CD14-positive monocyte (primary cell): ENCODE measurements at regions not wholly inside any gene's neighbourhood (a gene's known extent, or its start where the extent isn't known, plus 50 kb on each side); places are given as distances from the start of the nearest gene placed in this dataset.

Experiments
- DNase-seq, 3 donors: peaks; one replicate each; pipeline ENCODE4 v3.0.0-alpha.2; 2011 to 2022
- H2AFZ ChIP-seq: 2 replicates; pipeline ENCODE4 v1.6.0; 2012; ENCODE audit warnings: mild to moderate bottlenecking, low read depth, low read length, inconsistent platforms; ENCODE audit not compliant: insufficient read depth, poor library complexity, severe bottlenecking
- H3K27ac ChIP-seq, 2 donors: 1 replicate in 1 of 2; 2 replicates in 1 of 2; pipeline ENCODE4 v1.5.1; 2012 to 2013; ENCODE audit warnings: low read length in 2 of 2, control low read depth in 1 of 2, inconsistent platforms in 1 of 2, low read depth in 1 of 2, mild to moderate bottlenecking in 1 of 2
- H3K27me3 ChIP-seq, 2 donors: one replicate each; pipeline versions ENCODE4 v1.6.0 to v1.6.1; 2011 to 2013; ENCODE audit warnings: low read length in 2 of 2; ENCODE audit not compliant: control insufficient read depth in 2 of 2, insufficient read depth in 2 of 2
- H3K36me3 ChIP-seq, 2 donors: replicated peaks in 1 of 2; 1 replicate in 1 of 2; 2 replicates in 1 of 2; pipeline versions ENCODE4 v1.5.1 to v1.6.1; 2012 to 2013; ENCODE audit warnings: low read length in 2 of 2, control low read depth in 1 of 2, inconsistent platforms in 1 of 2, mild to moderate bottlenecking in 1 of 2; ENCODE audit not compliant: insufficient read depth in 2 of 2, control insufficient read depth in 1 of 2
- H3K4me1 ChIP-seq, 2 donors: 1 replicate in 1 of 2; 2 replicates in 1 of 2; pipeline versions ENCODE4 v1.5.1 to v1.6.1; 2012 to 2013; ENCODE audit warnings: low read length in 2 of 2, control low read depth in 1 of 2, inconsistent platforms in 1 of 2, mild to moderate bottlenecking in 1 of 2, moderate library complexity in 1 of 2; ENCODE audit not compliant: insufficient read depth in 2 of 2, control insufficient read depth in 1 of 2
- H3K4me2 ChIP-seq: replicated peaks from 2 replicates; pipeline ENCODE3; 2012; ENCODE audit warnings: low read length, moderate library complexity, mild to moderate bottlenecking; ENCODE audit not compliant: poor library complexity, severe bottlenecking; ENCODE audit errors: extremely low read depth
- H3K4me3 ChIP-seq, 3 experiments: fragments of 200-600 bp in 1 of 3; sonication (generic) in 1 of 3; replicated peaks in 1 of 3; 1 replicate in 2 of 3; 2 replicates in 1 of 3; pipeline ENCODE4 v1.5.1; 2011 to 2013; ENCODE audit warnings: low read length in 3 of 3, mild to moderate bottlenecking in 3 of 3, control low read depth in 2 of 3, low read depth in 2 of 3, inconsistent platforms in 1 of 3, moderate library complexity in 1 of 3
- H3K79me2 ChIP-seq: 2 replicates; pipeline ENCODE4 v1.6.0; 2012; ENCODE audit warnings: mild to moderate bottlenecking, control low read depth, inconsistent platforms, low read length, moderate library complexity; ENCODE audit not compliant: insufficient read depth
- H3K9ac ChIP-seq: 2 replicates; pipeline ENCODE4 v1.6.0; 2017; ENCODE audit warnings: low read length, mild to moderate bottlenecking; ENCODE audit not compliant: insufficient read depth, poor library complexity, severe bottlenecking
- H3K9me3 ChIP-seq, 2 donors: replicated peaks in 1 of 2; 1 replicate in 1 of 2; 2 replicates in 1 of 2; pipeline versions ENCODE4 v1.5.1 to v1.6.1; 2012 to 2013; ENCODE audit warnings: low read length in 2 of 2, control low read depth in 1 of 2; ENCODE audit not compliant: control insufficient read depth in 1 of 2, insufficient read depth in 1 of 2
- H4K20me1 ChIP-seq: 2 replicates; pipeline ENCODE4 v1.6.0; 2012; ENCODE audit warnings: mild to moderate bottlenecking, low read length, control low read depth, moderate library complexity; ENCODE audit not compliant: insufficient read depth
- H3K27ac Mint-ChIP-seq, 7 donors: one replicate each; pipeline ENCODE4 v1.8.0; 2020; ENCODE audit warnings: mild to moderate bottlenecking in 7 of 7, mixed read lengths in 7 of 7, moderate library complexity in 6 of 7, inconsistent platforms in 2 of 7
- H3K27me3 Mint-ChIP-seq, 3 donors: one replicate each; pipeline ENCODE4 v1.8.0; 2021 to 2022; ENCODE audit warnings: low read depth in 3 of 3, mild to moderate bottlenecking in 3 of 3, mixed read lengths in 3 of 3, moderate library complexity in 3 of 3, inconsistent platforms in 1 of 3
- H3K36me3 Mint-ChIP-seq, 2 donors: one replicate each; pipeline ENCODE4 v1.8.0; 2020; ENCODE audit warnings: mixed read lengths in 2 of 2, inconsistent platforms in 1 of 2, mild to moderate bottlenecking in 1 of 2
- H3K4me1 Mint-ChIP-seq: one replicate; pipeline ENCODE4 v1.8.0; 2020; ENCODE audit warnings: mild to moderate bottlenecking, mixed read lengths
- H3K4me3 Mint-ChIP-seq, 2 donors: one replicate each; pipeline ENCODE4 v1.8.0; 2020; ENCODE audit warnings: mild to moderate bottlenecking in 2 of 2, mixed read lengths in 2 of 2, moderate library complexity in 1 of 2
- H3K9me3 Mint-ChIP-seq, 7 donors: one replicate each; pipeline ENCODE4 v1.8.0; 2020 to 2022; ENCODE audit warnings: mixed read lengths in 7 of 7, mild to moderate bottlenecking in 6 of 7, moderate library complexity in 6 of 7, inconsistent platforms in 2 of 7
- WGBS: methylation state at CpG from one replicate; pipeline ENCODE4 v1.1.5; 2013; ENCODE audit warnings: missing lambda C conversion rate; ENCODE audit not compliant: insufficient coverage; 5-methylcytosine and 5-hydroxymethylcytosine counted together
- intact Hi-C, 2 donors: fragments of 100-400 bp; cut with micrococcal nuclease; formaldehyde crosslinking; loops; one replicate each; pipeline versions ENCODE4 v1.15.0 to v1.15.1; 2023
- TF ChIP-seq, protein P1 (sequence below): fragments of 200-600 bp; IDR thresholded peaks from one replicate; pipeline ENCODE4 v1.8.0; 2022; ENCODE audit warnings: antibody characterized with exemption, mild to moderate bottlenecking

GRCh38 chr3:132211896-132212295 lies 105.3 kb upstream of the ACP3 start:
- H3K9ac ChIP-seq: no peak overlapping the region
- H3K27ac Mint-ChIP-seq: no peak overlapping the region
- H3K9me3 ChIP-seq: no peaks in the 10 kb centered on the region
- H3K79me2 ChIP-seq: no peaks in the 10 kb centered on the region
- H3K4me1 ChIP-seq: peaks cover 5 to 7% of the 10 kb centered on the region in 2 donors
- peaks cover 27% of the 10 kb centered on the region for H3K4me1 Mint-ChIP-seq
- no peak overlapping the region for H3K27ac ChIP-seq
- H3K27me3 Mint-ChIP-seq: peaks cover 1 to 5% (median 5%) of the 10 kb centered on the region in 3 donors
- no peak overlapping the region for H3K4me2 ChIP-seq
- TF ChIP-seq, protein P1, sequence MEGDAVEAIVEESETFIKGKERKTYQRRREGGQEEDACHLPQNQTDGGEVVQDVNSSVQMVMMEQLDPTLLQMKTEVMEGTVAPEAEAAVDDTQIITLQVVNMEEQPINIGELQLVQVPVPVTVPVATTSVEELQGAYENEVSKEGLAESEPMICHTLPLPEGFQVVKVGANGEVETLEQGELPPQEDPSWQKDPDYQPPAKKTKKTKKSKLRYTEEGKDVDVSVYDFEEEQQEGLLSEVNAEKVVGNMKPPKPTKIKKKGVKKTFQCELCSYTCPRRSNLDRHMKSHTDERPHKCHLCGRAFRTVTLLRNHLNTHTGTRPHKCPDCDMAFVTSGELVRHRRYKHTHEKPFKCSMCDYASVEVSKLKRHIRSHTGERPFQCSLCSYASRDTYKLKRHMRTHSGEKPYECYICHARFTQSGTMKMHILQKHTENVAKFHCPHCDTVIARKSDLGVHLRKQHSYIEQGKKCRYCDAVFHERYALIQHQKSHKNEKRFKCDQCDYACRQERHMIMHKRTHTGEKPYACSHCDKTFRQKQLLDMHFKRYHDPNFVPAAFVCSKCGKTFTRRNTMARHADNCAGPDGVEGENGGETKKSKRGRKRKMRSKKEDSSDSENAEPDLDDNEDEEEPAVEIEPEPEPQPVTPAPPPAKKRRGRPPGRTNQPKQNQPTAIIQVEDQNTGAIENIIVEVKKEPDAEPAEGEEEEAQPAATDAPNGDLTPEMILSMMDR: no peak
- DNase-seq: peak in 1 of 3 donors; percentile 2
- no peak overlapping the region for H2AFZ ChIP-seq
- intact Hi-C loops: no loop called here
- H3K36me3 ChIP-seq: no peaks in the 10 kb centered on the region
- no peaks in the 10 kb centered on the region for H4K20me1 ChIP-seq
- no peaks in the 10 kb centered on the region for H3K36me3 Mint-ChIP-seq
- no peaks in the 10 kb centered on the region for H3K9me3 Mint-ChIP-seq
- no peak overlapping the region for H3K4me3 ChIP-seq
- no peak overlapping the region for H3K4me3 Mint-ChIP-seq
- H3K27me3 ChIP-seq: no peaks in the 10 kb centered on the region

- H3K4me2 ChIP-seq: no peak overlapping the region
- H2AFZ ChIP-seq: no peak overlapping the region
- H4K20me1 ChIP-seq: no peaks in the 10 kb centered on the region
- no peaks in the 10 kb centered on the region for H3K36me3 ChIP-seq
- no peak overlapping the region for H3K27ac ChIP-seq
- H3K4me3 ChIP-seq: no peak overlapping the region
- Mint-ChIP-seq H3K9me3 (no peaks in the 10 kb centered on the region), H3K4me3 (no peak overlapping the region), H3K36me3 (no peaks in the 10 kb centered on the region), H3K27ac (no peak overlapping the region), H3K4me1 (no peaks in the 10 kb centered on the region), H3K27me3 (peaks cover 0 to 2% (median 0%) of the 10 kb centered on the region in 3 donors)
- intact Hi-C loops: no loop called here
- no peaks in the 10 kb centered on the region for H3K79me2 ChIP-seq
- H3K27me3 ChIP-seq: no peaks in the 10 kb centered on the region
- no peak overlapping the region for H3K9ac ChIP-seq
- TF ChIP-seq, protein P1: no peak
- 100% methylated on average over 1 of the region's 3 CpGs for WGBS
- no peaks in the 10 kb centered on the region for H3K4me1 ChIP-seq
- H3K9me3 ChIP-seq: no peaks in the 10 kb centered on the region
- DNase-seq: no peak
Observed at GRCh38 chr3:132218817-132219755, 98.1 kb upstream of the ACP3 start.
